ENCODE measurements at regions not wholly inside any gene's neighbourhood (a gene's known extent, or its start where the extent isn't known, plus 50 kb on each side); places are given as distances from the start of the nearest gene placed in this dataset.
A peak's percentile ranks its signal among the peaks of the same experiment; 100 is the strongest.

GRCh38 chr16:77643176-77643575 lies 79.1 kb upstream of the NUDT7 start:
- no peak overlapping the region for H3K4me3 ChIP-seq (replicated peaks; ENCODE audit: low read depth, low read length)
- TF ChIP-seq, protein P1, sequence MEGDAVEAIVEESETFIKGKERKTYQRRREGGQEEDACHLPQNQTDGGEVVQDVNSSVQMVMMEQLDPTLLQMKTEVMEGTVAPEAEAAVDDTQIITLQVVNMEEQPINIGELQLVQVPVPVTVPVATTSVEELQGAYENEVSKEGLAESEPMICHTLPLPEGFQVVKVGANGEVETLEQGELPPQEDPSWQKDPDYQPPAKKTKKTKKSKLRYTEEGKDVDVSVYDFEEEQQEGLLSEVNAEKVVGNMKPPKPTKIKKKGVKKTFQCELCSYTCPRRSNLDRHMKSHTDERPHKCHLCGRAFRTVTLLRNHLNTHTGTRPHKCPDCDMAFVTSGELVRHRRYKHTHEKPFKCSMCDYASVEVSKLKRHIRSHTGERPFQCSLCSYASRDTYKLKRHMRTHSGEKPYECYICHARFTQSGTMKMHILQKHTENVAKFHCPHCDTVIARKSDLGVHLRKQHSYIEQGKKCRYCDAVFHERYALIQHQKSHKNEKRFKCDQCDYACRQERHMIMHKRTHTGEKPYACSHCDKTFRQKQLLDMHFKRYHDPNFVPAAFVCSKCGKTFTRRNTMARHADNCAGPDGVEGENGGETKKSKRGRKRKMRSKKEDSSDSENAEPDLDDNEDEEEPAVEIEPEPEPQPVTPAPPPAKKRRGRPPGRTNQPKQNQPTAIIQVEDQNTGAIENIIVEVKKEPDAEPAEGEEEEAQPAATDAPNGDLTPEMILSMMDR (IDR thresholded peaks at IDR 0.05; ENCODE audit: low read depth, low read length, missing control alignments), result no peak
- DNase-seq (ENCODE audit: extremely low read depth, low read depth), result no peak

DNA sequence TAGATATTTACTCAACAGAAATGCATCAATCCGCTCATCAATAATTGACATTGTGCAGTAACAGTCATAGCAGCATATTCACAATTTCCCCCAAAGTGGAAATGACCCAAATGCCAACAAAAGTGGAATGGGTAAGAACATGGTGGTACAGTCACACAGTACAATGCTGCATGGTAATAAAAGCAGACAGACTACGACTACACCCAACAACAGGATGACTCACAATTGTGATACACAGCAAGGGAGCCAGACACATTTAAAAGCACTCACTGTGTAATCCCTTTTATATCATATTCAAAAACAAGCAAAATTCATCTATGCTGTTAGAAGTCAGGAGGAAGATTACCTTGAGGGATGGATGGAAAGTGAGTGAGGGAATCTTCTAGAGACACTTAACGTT lies 76.5 kb upstream of the NUDT7 start:
- no peak for DNase-seq (ENCODE audit: extremely low read depth, low read depth)
- H3K4me3 ChIP-seq (replicated peaks; ENCODE audit: low read depth, low read length), result no peak overlapping the region
- TF ChIP-seq, protein P1 (IDR thresholded peaks at IDR 0.05; ENCODE audit: low read depth, low read length, missing control alignments), result no peak

DNA sequence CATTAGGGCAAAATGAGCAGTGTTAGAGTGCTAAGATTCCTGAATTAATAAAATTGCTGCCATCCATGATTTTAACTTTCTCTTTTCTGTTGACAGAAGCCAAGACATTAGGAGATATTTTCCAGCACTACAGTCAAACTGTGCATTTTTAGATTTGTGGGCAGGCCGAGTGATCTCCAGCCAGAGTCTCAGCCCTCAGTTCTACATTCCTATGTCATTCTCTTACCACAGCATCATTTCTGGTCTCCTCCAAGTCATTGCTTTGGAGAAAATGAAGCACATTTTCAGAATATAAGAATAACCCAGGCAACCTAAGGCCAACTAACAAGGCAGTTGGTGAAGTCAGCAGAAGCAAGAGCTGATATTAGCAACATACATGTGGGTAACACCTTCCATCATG lies 74.6 kb upstream of the NUDT7 start:
- no peak overlapping the region for H3K4me3 ChIP-seq (replicated peaks; ENCODE audit: low read depth, low read length)
- TF ChIP-seq, protein P1 (IDR thresholded peaks at IDR 0.05; ENCODE audit: low read depth, low read length, missing control alignments), result no peak
- no peak for DNase-seq (ENCODE audit: extremely low read depth, low read depth)

GRCh38 chr16:77650761-77651160 lies 71.6 kb upstream of the NUDT7 start:
- TF ChIP-seq, protein P1 (IDR thresholded peaks at IDR 0.05; ENCODE audit: low read depth, low read length, missing control alignments), result no peak
- no peak for DNase-seq (ENCODE audit: extremely low read depth, low read depth)
- H3K4me3 ChIP-seq (replicated peaks; ENCODE audit: low read depth, low read length), result no peak overlapping the region

GRCh38 chr16:77652399-77652798 lies 69.9 kb upstream of the NUDT7 start:
- DNase-seq (ENCODE audit: extremely low read depth, low read depth), result no peak
- TF ChIP-seq, protein P1 (IDR thresholded peaks at IDR 0.05; ENCODE audit: low read depth, low read length, missing control alignments), result no peak
- H3K4me3 ChIP-seq (replicated peaks; ENCODE audit: low read depth, low read length), result no peak overlapping the region

- H3K4me3 ChIP-seq (replicated peaks; ENCODE audit: low read depth, low read length), result no peak overlapping the region
- TF ChIP-seq, protein P1 (IDR thresholded peaks at IDR 0.05; ENCODE audit: low read depth, low read length, missing control alignments), result no peak
- DNase-seq (ENCODE audit: extremely low read depth, low read depth), result no peak
These were observed 65.3 kb upstream of the NUDT7 start for GRCh38 chr16:77657016-77657415.

DNA sequence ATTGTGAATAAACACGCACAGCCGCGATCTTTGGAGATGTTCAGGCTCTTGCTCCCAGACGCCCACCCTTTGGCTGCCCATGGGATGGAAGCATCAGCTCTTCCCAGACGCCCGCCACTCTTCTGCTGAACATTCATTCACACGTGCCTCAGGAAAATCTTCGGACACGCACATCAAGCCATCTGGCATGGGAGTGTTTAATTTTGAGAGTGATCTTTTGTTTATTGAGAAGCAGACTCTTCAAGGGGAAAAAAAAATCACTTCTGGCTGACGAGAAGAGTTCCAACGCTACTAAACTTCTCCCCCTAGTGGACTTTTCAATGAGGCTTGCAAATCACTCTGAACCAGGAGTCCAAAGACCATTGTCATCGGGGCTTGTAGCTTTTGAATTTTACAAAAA lies 62.0 kb upstream of the NUDT7 start:
- DNase-seq (ENCODE audit: extremely low read depth, low read depth), result no peak
- no peak overlapping the region for H3K4me3 ChIP-seq (replicated peaks; ENCODE audit: low read depth, low read length)
- TF ChIP-seq, protein P1 (IDR thresholded peaks at IDR 0.05; ENCODE audit: low read depth, low read length, missing control alignments), result peak; percentile 40

Data from HFF-Myc (cell line).